ENCODE measurements at regions not wholly inside any gene's neighbourhood (a gene's known extent, or its start where the extent isn't known, plus 50 kb on each side); places are given as distances from the start of the nearest gene placed in this dataset.

- TF ChIP-seq GATA3 (IDR thresholded peaks at IDR 0.05; ENCODE audit: low read depth, low read length): no peak
- no peak for TF ChIP-seq GATA2 (IDR thresholded peaks at IDR 0.05; ENCODE audit: low read depth, low read length)
These were observed 328.1 kb downstream of the IL20RB start for GRCh38 chr3:137285924-137286323.

All from SH-SY5Y (cell line).